HCT116 (cell line): ENCODE measurements at regions not wholly inside any gene's neighbourhood (a gene's known extent, or its start where the extent isn't known, plus 50 kb on each side); places are given as distances from the start of the nearest gene placed in this dataset.

ENCODE experiments used
- ATF3 ChIP-seq: IDR thresholded peaks from 2 replicates; pipeline ENCODE4 v1.6.1; 2012
- CEBPB ChIP-seq: IDR thresholded peaks from 2 replicates; pipeline ENCODE4 v1.6.1; 2012; ENCODE audit warnings: low read depth
- CTCF ChIP-seq, 3 experiments: fragments of 200-600 bp in 1 of 3; sonication (generic) in 1 of 3; IDR thresholded peaks in 2 of 3; conservative IDR thresholded peaks in 1 of 3; 2 replicates each; pipeline ENCODE4 v1.5.1; 2012 to 2017; ENCODE audit warnings: low read depth in 2 of 3, low read length in 2 of 3, antibody characterized with exemption in 1 of 3, borderline replicate concordance in 1 of 3, control low read depth in 1 of 3, mild to moderate bottlenecking in 1 of 3, mixed read lengths in 1 of 3, mixed run types in 1 of 3, moderate library complexity in 1 of 3; ENCODE audit not compliant: insufficient read depth in 1 of 3
- JUND ChIP-seq: IDR thresholded peaks from 2 replicates; pipeline ENCODE4 v1.6.1; 2012
- REST ChIP-seq: IDR thresholded peaks from 2 replicates; pipeline ENCODE4 v1.6.1; 2012; ENCODE audit warnings: low read depth
- SIN3A ChIP-seq: IDR thresholded peaks from 2 replicates; pipeline ENCODE4 v1.6.1; 2012; ENCODE audit warnings: low read depth
- ZBTB33 ChIP-seq: IDR thresholded peaks from 2 replicates; pipeline ENCODE4 v1.6.1; 2011; ENCODE audit warnings: mild to moderate bottlenecking, low read length, moderate library complexity; ENCODE audit not compliant: insufficient replicate concordance; ENCODE audit errors: extremely low read depth
- ZFX ChIP-seq: fragments of 450-650 bp; IDR thresholded peaks from 2 replicates; pipeline ENCODE4 v1.6.1; 2017

- TF ChIP-seq REST (no peak), CTCF (IDR thresholded peaks at IDR 0.05 in 2 of 3, conservative IDR thresholded peaks at IDR 0.05 in 1 of 3; ENCODE audit: borderline replicate concordance in 1 of 3, insufficient read depth in 1 of 3, low read depth in 2 of 3, low read length in 2 of 3) (no peak), ZFX (no peak), CEBPB (no peak), JUND (no peak), ATF3 (no peak), SIN3A (no peak), ZBTB33 (no peak)
These were observed 112.9 kb upstream of the ADTRP start for GRCh38 chr6:11891547-11891946.
